OCI-LY7 (cell line): ENCODE measurements at regions not wholly inside any gene's neighbourhood (a gene's known extent, or its start where the extent isn't known, plus 50 kb on each side); places are given as distances from the start of the nearest gene placed in this dataset.

ENCODE experiments used
- EZH2phosphoT487 ChIP-seq: fragments of 200-600 bp; sonication (generic); IDR thresholded peaks from 2 replicates; pipeline ENCODE4 v1.6.1; 2018; ENCODE audit warnings: low read depth, borderline replicate concordance, mild to moderate bottlenecking, mixed run types, antibody characterized with exemption, low read length, moderate library complexity, mixed read lengths
- TF ChIP-seq, protein P1 (sequence below): fragments of 200-600 bp; sonication (generic); conservative IDR thresholded peaks from 2 replicates; pipeline ENCODE4 v1.5.1; 2014; ENCODE audit warnings: mild to moderate bottlenecking, antibody characterized with exemption, low read length, moderate library complexity, mixed read lengths

DNA sequence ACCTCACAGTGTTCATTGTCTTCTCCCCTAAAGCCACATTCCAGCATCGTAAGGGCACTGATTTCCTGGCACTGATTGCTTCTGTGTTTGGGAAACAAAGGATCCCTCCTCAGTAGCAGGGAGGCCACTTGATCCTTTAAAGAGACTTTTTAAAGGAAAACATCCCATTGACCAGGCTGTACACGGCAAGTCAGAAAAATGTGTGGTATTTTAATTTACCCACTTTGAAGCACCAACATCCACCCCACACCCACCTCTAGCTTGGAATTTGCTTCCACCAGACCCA lies 364.9 kb downstream of the SHANK2 start:
- TF ChIP-seq EZH2phosphoT487 = no peak
- TF ChIP-seq, protein P1, sequence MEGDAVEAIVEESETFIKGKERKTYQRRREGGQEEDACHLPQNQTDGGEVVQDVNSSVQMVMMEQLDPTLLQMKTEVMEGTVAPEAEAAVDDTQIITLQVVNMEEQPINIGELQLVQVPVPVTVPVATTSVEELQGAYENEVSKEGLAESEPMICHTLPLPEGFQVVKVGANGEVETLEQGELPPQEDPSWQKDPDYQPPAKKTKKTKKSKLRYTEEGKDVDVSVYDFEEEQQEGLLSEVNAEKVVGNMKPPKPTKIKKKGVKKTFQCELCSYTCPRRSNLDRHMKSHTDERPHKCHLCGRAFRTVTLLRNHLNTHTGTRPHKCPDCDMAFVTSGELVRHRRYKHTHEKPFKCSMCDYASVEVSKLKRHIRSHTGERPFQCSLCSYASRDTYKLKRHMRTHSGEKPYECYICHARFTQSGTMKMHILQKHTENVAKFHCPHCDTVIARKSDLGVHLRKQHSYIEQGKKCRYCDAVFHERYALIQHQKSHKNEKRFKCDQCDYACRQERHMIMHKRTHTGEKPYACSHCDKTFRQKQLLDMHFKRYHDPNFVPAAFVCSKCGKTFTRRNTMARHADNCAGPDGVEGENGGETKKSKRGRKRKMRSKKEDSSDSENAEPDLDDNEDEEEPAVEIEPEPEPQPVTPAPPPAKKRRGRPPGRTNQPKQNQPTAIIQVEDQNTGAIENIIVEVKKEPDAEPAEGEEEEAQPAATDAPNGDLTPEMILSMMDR = no peak
